PC-3 (cell line): ENCODE measurements at regions not wholly inside any gene's neighbourhood (a gene's known extent, or its start where the extent isn't known, plus 50 kb on each side); places are given as distances from the start of the nearest gene placed in this dataset.

ENCODE experiments used
- ATAC-seq: fragments of 200-7000 bp; cut with Tn5 transposase; 2 replicates; pipeline ENCODE4 v1.9.1; 2020; ENCODE audit warnings: mild to moderate bottlenecking, moderate library complexity
- BruUV-seq: library from RNA; stranded (reverse); fragments of 400-500 nt; replicated peaks from 2 replicates; lab custom pipeline; 2021; lab: Mats Ljungman, UMichigan
- CTCF ChIA-PET: fragments of 300-600 bp; sonication (Branson Sonifier 250); formaldehyde crosslinking; loops from one replicate; lab custom pipeline; 2022; ENCODE audit warnings: antibody characterized with exemption; lab: Charles Lee
- POLR2A ChIA-PET: fragments of 300-600 bp; sonication (Branson Sonifier 250); formaldehyde crosslinking; loops from one replicate; lab custom pipeline; 2022; ENCODE audit warnings: antibody characterized with exemption; ENCODE audit not compliant: unreplicated experiment; lab: Charles Lee
- DNase-seq: peaks from one replicate; pipeline ENCODE4 v3.0.0-alpha.2; 2015
- H2AFZ ChIP-seq: fragments of 300-600 bp; sonication (generic); 2 replicates; pipeline ENCODE4 v1.6.0; 2016; ENCODE audit warnings: antibody characterized with exemption, low read length
- H3F3A ChIP-seq: fragments of 300-600 bp; sonication (generic); one replicate; pipeline ENCODE4 v1.6.0; 2017; ENCODE audit warnings: antibody characterized with exemption, low read length, control low read depth, mild to moderate bottlenecking; ENCODE audit not compliant: unreplicated experiment
- H3K27ac ChIP-seq: fragments of 300-600 bp; sonication (generic); 2 replicates; pipeline ENCODE4 v1.5.1; 2016; ENCODE audit warnings: mild to moderate bottlenecking, low read length
- H3K27me3 ChIP-seq: fragments of 300-600 bp; sonication (generic); 2 replicates; pipeline ENCODE4 v1.6.1; 2016; ENCODE audit warnings: low read length, mixed read lengths
- H3K36me3 ChIP-seq: fragments of 300-600 bp; sonication (generic); 2 replicates; pipeline ENCODE4 v1.6.1; 2016; ENCODE audit warnings: low read depth, mixed run types, low read length, mixed read lengths
- H3K4me1 ChIP-seq: fragments of 300-600 bp; sonication (generic); 2 replicates; pipeline ENCODE4 v1.5.1; 2016; ENCODE audit warnings: low read length; ENCODE audit not compliant: insufficient read depth
- H3K4me2 ChIP-seq: fragments of 300-600 bp; sonication (generic); 2 replicates; pipeline ENCODE4 v1.6.0; 2016; ENCODE audit warnings: low read length
- H3K4me3 ChIP-seq: fragments of 300-600 bp; sonication (generic); 2 replicates; pipeline ENCODE4 v1.5.1; 2016; ENCODE audit warnings: mild to moderate bottlenecking, low read length, mixed read lengths
- H3K79me2 ChIP-seq: fragments of 300-600 bp; sonication (generic); 2 replicates; pipeline ENCODE4 v1.6.1; 2017; ENCODE audit warnings: low read length, mixed read lengths
- H3K9ac ChIP-seq: fragments of 300-600 bp; sonication (generic); 2 replicates; pipeline ENCODE4 v1.6.0; 2016; ENCODE audit warnings: mild to moderate bottlenecking, low read length
- H3K9me2 ChIP-seq: fragments of 300-600 bp; sonication (generic); replicated peaks from 2 replicates; pipeline ENCODE4 v1.6.1; 2016; ENCODE audit warnings: mixed run types, low read length, mixed read lengths
- H3K9me3 ChIP-seq: fragments of 300-600 bp; sonication (generic); 2 replicates; pipeline ENCODE4 v1.6.1; 2016; ENCODE audit warnings: low read length, mixed read lengths
- H4K20me1 ChIP-seq: fragments of 300-600 bp; sonication (generic); 2 replicates; pipeline ENCODE4 v1.6.1; 2016; ENCODE audit warnings: low read length, mixed read lengths
- EZH2 ChIP-seq: fragments of 300-600 bp; sonication (generic); IDR thresholded peaks from one replicate; pipeline ENCODE4 v1.6.1; 2017; ENCODE audit warnings: antibody characterized with exemption, mild to moderate bottlenecking, low read length; ENCODE audit not compliant: unreplicated experiment
- EZH2phosphoT487 ChIP-seq: fragments of 300-600 bp; sonication (generic); IDR thresholded peaks from 2 replicates; pipeline ENCODE4 v1.6.1; 2018; ENCODE audit warnings: mild to moderate bottlenecking, antibody characterized with exemption, low read length, borderline replicate concordance
- intact Hi-C: fragments of 100-400 bp; cut with micrococcal nuclease; formaldehyde crosslinking; loops from 2 replicates; pipeline ENCODE4 v1.9.0; 2023
- TF ChIP-seq, protein P1 (sequence below): fragments of 300-600 bp; sonication (generic); conservative IDR thresholded peaks from 2 replicates; pipeline ENCODE4 v1.5.1; 2017; ENCODE audit warnings: antibody characterized with exemption, low read depth, mild to moderate bottlenecking, low read length

DNA sequence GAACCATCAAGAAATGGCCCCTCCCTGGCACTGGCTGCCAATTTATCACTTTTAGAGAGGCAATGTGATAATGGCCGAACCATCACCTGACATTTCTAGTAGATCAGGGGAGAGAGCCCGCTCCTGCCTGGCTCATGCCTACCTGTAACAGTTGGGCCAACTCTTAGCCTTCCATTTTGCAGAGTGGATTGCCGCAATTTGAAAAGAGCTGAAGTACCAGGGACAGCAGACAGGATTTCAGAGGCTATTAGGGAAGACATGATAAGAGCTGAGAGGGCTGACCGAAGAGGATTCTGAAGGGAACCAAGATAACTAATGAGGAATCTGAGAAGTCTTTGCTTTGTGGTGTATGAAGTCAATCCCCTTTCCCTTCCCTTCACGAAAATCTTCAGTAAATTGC, 121.2 kb upstream of the ANKRD28 start:
- H3K9me2 ChIP-seq = no peaks in the 10 kb centered on the region
- H3K4me2 ChIP-seq = no peak overlapping the region
- no peaks in the 10 kb centered on the region for H3F3A ChIP-seq
- ChIA-PET CTCF (no interaction called here), POLR2A (no interaction called here)
- no peaks in the 10 kb centered on the region for H3K36me3 ChIP-seq
- no peak for ATAC-seq
- H3K27me3 ChIP-seq = peaks cover 3% of the 10 kb centered on the region; the same call in 1 of the 2 replicates
- no peaks in the 10 kb centered on the region for H3K9me3 ChIP-seq
- H3K4me1 ChIP-seq = no peaks in the 10 kb centered on the region
- intact Hi-C loops = no loop called here
- no peak overlapping the region for H2AFZ ChIP-seq
- H4K20me1 ChIP-seq = no peaks in the 10 kb centered on the region
- H3K9ac ChIP-seq = no peak overlapping the region
- H3K79me2 ChIP-seq = no peaks in the 10 kb centered on the region
- H3K4me3 ChIP-seq = no peak overlapping the region
- no peak overlapping the region for H3K27ac ChIP-seq
- TF ChIP-seq EZH2 = no peak
- no peak for TF ChIP-seq EZH2phosphoT487
- TF ChIP-seq, protein P1, sequence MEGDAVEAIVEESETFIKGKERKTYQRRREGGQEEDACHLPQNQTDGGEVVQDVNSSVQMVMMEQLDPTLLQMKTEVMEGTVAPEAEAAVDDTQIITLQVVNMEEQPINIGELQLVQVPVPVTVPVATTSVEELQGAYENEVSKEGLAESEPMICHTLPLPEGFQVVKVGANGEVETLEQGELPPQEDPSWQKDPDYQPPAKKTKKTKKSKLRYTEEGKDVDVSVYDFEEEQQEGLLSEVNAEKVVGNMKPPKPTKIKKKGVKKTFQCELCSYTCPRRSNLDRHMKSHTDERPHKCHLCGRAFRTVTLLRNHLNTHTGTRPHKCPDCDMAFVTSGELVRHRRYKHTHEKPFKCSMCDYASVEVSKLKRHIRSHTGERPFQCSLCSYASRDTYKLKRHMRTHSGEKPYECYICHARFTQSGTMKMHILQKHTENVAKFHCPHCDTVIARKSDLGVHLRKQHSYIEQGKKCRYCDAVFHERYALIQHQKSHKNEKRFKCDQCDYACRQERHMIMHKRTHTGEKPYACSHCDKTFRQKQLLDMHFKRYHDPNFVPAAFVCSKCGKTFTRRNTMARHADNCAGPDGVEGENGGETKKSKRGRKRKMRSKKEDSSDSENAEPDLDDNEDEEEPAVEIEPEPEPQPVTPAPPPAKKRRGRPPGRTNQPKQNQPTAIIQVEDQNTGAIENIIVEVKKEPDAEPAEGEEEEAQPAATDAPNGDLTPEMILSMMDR = no peak
- DNase-seq = no peak
- no TSS peak for BruUV-seq

DNA sequence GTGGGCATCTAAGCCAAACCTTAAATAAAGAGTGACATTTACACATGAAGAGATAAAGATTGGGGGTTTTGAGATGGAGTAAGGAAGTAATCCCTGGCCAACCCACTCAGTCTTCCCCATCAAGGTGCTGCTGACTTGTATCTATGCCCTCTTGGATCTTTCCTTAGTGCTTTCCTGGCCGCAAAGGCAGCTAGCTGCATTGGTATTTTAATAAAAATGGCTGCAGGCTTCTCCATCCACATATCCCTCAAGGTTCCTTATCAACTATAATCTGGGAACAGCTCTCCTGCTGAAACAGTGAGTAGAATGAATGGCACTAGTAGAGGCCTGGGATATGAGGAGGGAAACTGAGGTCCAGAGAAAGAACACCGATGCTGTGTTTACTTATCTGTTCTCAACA, 122.2 kb upstream of the ANKRD28 start:
- H3K9me3 ChIP-seq = no peaks in the 10 kb centered on the region
- H4K20me1 ChIP-seq = no peaks in the 10 kb centered on the region
- no peak overlapping the region for H3K4me3 ChIP-seq
- H3K9ac ChIP-seq = no peak overlapping the region
- ATAC-seq = no peak
- H3K4me1 ChIP-seq = no peaks in the 10 kb centered on the region
- BruUV-seq = no TSS peak
- H2AFZ ChIP-seq = no peak overlapping the region
- TF ChIP-seq EZH2 = no peak
- TF ChIP-seq, protein P1 = no peak
- no peak for TF ChIP-seq EZH2phosphoT487
- H3K9me2 ChIP-seq = no peaks in the 10 kb centered on the region
- peaks cover 3% of the 10 kb centered on the region; the same call in 1 of the 2 replicates for H3K27me3 ChIP-seq
- POLR2A ChIA-PET = no interaction called here
- H3F3A ChIP-seq = no peaks in the 10 kb centered on the region
- intact Hi-C loops = no loop called here
- H3K36me3 ChIP-seq = no peaks in the 10 kb centered on the region
- CTCF ChIA-PET = no interaction called here
- no peaks in the 10 kb centered on the region for H3K79me2 ChIP-seq
- H3K4me2 ChIP-seq = no peak overlapping the region
- no peak for DNase-seq
- no peak overlapping the region for H3K27ac ChIP-seq

DNA sequence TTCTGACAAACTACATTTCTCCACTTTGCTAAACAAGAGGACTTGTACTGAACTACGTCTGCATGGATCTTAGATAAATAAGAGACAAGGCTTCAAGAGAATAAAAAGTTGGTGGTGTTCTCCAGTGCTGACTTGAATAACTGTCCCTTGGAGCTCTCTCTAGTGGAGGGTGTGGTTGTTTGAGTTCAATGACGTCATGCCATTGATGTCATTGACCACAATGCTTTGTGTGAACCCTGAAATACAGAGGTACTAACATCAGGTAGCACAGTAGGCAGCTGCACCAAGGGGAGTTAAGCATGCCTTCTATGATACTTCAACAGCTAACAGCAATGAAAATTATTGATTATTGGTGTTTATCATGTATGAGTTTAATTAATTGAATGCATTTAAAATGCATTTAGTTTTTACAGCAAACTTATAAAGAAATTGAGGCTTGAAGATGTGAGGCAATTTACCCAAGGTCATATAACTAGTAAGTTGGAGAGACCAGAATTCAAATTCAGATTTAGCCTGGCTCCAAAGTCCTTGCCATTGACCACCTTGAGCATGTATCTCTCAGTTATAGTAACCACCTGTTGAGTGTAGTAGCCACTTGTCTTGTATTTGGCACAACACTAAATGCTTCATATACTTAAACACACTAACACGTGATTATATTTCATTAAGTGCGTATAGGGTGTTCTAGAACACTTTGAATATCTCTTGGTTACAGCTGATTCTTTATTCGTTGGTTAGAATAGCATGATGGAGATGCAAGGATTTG, 126.0 kb upstream of the ANKRD28 start:
- Histone ChIP-seq H3K4me1 (no peaks in the 10 kb centered on the region), H2AFZ (no peak overlapping the region), H3K9ac (no peak overlapping the region), H4K20me1 (no peaks in the 10 kb centered on the region), H3K9me2 (no peaks in the 10 kb centered on the region), H3F3A (no peaks in the 10 kb centered on the region), H3K9me3 (no peaks in the 10 kb centered on the region), H3K4me2 (no peak overlapping the region), H3K27ac (no peak overlapping the region), H3K79me2 (no peaks in the 10 kb centered on the region), H3K4me3 (no peak overlapping the region), H3K27me3 (no peaks in the 10 kb centered on the region), H3K36me3 (no peaks in the 10 kb centered on the region)
- DNase-seq (no peak), ATAC-seq (no peak)
- intact Hi-C loops = no loop called here
- TF ChIP-seq EZH2 (no peak), EZH2phosphoT487 (no peak)
- TF ChIP-seq, protein P1 = no peak
- ChIA-PET CTCF (no interaction called here), POLR2A (no interaction called here)
- no TSS peak for BruUV-seq
